Epidermal melanocyte (primary cell): ENCODE measurements at regions not wholly inside any gene's neighbourhood (a gene's known extent, or its start where the extent isn't known, plus 50 kb on each side); places are given as distances from the start of the nearest gene placed in this dataset.

Experiments used
- DNase-seq: peaks from one replicate; pipeline ENCODE4 v3.0.0; 2011; ENCODE audit warnings: low spot score; ENCODE audit not compliant: insufficient read length

GRCh38 chr12:34343766-34344165 is 321.5 kb downstream of the ALG10 start:
- DNase-seq: no peak

- no peak for DNase-seq
Observed at GRCh38 chr12:34344851-34345522, 322.7 kb downstream of the ALG10 start.

GRCh38 chr12:34345801-34346200 is 323.5 kb downstream of the ALG10 start:
- no peak for DNase-seq

- no peak for DNase-seq
Observed at GRCh38 chr12:34346372-34347034, 324.2 kb downstream of the ALG10 start.

GRCh38 chr12:34347367-34347766 is 325.1 kb downstream of the ALG10 start:
- no peak for DNase-seq

- DNase-seq: no peak
Observed at GRCh38 chr12:34348064-34348463, 325.8 kb downstream of the ALG10 start.

- no peak for DNase-seq
Observed at GRCh38 chr12:34348836-34349672, 326.8 kb downstream of the ALG10 start.

- no peak for DNase-seq
Observed at GRCh38 chr12:34349673-34349961, 327.3 kb downstream of the ALG10 start.

GRCh38 chr12:34350092-34351041 is 328.1 kb downstream of the ALG10 start:
- no peak for DNase-seq

GRCh38 chr12:34352098-34352497 is 329.8 kb downstream of the ALG10 start:
- DNase-seq: no peak

GRCh38 chr12:34354239-34355200 is 332.2 kb downstream of the ALG10 start:
- no peak for DNase-seq

- DNase-seq: no peak
Observed at GRCh38 chr12:34356233-34356987, 334.1 kb downstream of the ALG10 start.

GRCh38 chr12:34357791-34358190 is 335.5 kb downstream of the ALG10 start:
- DNase-seq: no peak

GRCh38 chr12:34358198-34358597 is 335.9 kb downstream of the ALG10 start:
- DNase-seq: no peak

GRCh38 chr12:34361721-34362316 is 339.5 kb downstream of the ALG10 start:
- DNase-seq: no peak

- no peak for DNase-seq
Observed at GRCh38 chr12:34363050-34363673, 340.9 kb downstream of the ALG10 start.

GRCh38 chr12:34368079-34368478 is 345.8 kb downstream of the ALG10 start:
- DNase-seq: no peak

GRCh38 chr12:34371050-34371449 is 348.8 kb downstream of the ALG10 start:
- no peak for DNase-seq

- DNase-seq: no peak
Observed at GRCh38 chr12:34372003-34372402, 349.7 kb downstream of the ALG10 start.
